ENCODE measurements at regions not wholly inside any gene's neighbourhood (a gene's known extent, or its start where the extent isn't known, plus 50 kb on each side); places are given as distances from the start of the nearest gene placed in this dataset.
"Not testable (repeated sequence)": the region's sequence is repeated elsewhere in the genome, so short reads cannot be mapped to it uniquely, and the experiment has no call there.

DNA sequence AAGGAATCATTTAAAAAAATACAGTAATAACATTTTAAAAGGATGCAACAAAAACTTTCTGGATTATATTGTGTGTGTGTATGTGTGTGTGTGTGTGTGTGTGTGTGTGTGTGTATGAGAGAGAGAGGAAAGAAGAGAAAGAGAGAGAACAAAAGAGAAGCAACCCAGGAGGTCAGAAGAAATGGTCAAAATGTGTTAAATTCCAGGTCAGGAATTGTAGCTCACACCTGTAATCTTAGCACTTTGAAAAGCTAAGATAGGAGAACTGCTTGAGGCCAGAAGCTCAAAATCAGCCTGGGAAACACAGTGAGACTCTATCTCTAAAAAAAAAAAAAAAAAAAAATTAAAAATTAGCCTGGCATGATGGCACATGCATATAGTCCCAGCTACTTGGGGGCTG lies 311.8 kb upstream of the CDH12 start:
- Mint-ChIP-seq H3K4me1 (no peaks in the 10 kb centered on the region), H3K36me3 (ENCODE audit: low read depth) (no peaks in the 10 kb centered on the region), H3K9me3 (peaks cover 2% of the 10 kb centered on the region), H3K4me3 (no peak overlapping the region), H3K27me3 (no peaks in the 10 kb centered on the region), H3K27ac (no peak overlapping the region)
- no peak for DNase-seq
- ChIA-PET CTCF (no interaction called here), POLR2A (no interaction called here)

DNA sequence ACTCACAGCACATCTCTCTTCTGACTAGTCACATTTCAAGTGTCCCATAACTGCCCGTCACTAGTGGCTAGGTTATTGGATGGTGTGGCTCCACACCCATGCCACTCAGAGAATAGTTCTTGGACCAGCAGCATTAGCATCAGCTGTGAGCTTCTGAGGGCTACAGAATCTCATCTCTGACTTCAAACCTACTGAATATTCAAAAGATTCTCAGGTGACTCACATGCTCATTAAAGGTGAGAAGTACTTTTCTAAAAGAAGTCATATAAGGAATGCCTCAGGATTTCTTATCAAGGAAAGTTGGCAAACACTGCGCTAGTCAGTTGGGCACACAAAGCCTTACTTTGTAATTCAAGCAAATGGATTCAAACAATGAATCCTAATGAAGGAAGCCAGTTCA lies 305.0 kb upstream of the CDH12 start:
- H3K27me3 Mint-ChIP-seq, result no peaks in the 10 kb centered on the region

DNA sequence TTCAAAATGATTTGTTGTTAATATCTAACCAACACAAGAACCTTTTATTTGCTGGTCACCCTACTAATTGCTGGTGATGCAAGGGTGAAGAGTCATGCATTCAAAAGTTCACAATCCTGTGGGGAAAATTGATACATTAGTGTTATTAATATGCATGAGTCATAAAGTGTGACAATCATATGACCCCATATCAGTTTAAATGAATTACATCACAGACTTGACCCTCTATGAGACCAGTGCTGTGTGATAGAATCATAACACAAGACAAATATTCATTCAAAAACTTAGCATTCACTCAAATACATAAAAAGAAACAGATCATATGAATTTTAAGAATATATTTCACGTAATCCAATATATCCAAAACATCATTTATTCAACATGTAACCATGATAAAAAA lies 304.6 kb upstream of the CDH12 start:
- Mint-ChIP-seq H3K4me3 (no peak overlapping the region), H3K36me3 (ENCODE audit: low read depth) (no peaks in the 10 kb centered on the region), H3K9me3 (no peaks in the 10 kb centered on the region), H3K27ac (no peak overlapping the region), H3K27me3 (no peaks in the 10 kb centered on the region), H3K4me1 (no peaks in the 10 kb centered on the region)
- ChIA-PET CTCF (no interaction called here), POLR2A (no interaction called here)
- no peak for DNase-seq

More for the DNA sequence above, 305.0 kb upstream of the CDH12 start:
- POLR2A ChIA-PET, result no interaction called here
- H3K36me3 Mint-ChIP-seq (ENCODE audit: low read depth), result no peaks in the 10 kb centered on the region
- H3K27ac Mint-ChIP-seq, result no peak overlapping the region
- no peak for DNase-seq
- H3K9me3 Mint-ChIP-seq, result no peaks in the 10 kb centered on the region
- no peak overlapping the region for H3K4me3 Mint-ChIP-seq
- H3K4me1 Mint-ChIP-seq, result no peaks in the 10 kb centered on the region
- CTCF ChIA-PET, result no interaction called here

DNA sequence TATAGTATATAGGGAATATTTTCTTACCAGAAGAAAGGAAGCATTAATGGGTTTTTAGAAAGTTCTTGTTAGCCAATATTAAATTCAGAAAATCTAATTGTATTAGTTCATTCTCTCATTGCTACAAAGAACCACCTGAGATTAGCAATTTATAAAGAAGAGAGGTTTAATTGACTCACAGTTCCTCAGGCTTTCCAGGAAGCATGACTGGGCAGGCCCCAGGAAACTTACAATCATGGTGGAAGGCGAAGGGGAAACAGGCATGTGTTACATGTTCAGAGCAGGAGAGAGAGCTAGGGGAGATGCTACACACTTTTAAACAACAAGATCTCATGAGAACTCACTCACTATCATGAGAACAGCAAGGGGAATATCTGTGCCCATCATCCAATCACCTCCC lies 304.0 kb upstream of the CDH12 start:
- Mint-ChIP-seq H3K36me3 (ENCODE audit: low read depth) (no peaks in the 10 kb centered on the region), H3K4me3 (no peak overlapping the region), H3K9me3 (no peaks in the 10 kb centered on the region), H3K27ac (no peak overlapping the region), H3K4me1 (no peaks in the 10 kb centered on the region), H3K27me3 (no peaks in the 10 kb centered on the region)
- no peak for DNase-seq
- POLR2A ChIA-PET, result no interaction called here
- CTCF ChIA-PET, result no interaction called here

DNA sequence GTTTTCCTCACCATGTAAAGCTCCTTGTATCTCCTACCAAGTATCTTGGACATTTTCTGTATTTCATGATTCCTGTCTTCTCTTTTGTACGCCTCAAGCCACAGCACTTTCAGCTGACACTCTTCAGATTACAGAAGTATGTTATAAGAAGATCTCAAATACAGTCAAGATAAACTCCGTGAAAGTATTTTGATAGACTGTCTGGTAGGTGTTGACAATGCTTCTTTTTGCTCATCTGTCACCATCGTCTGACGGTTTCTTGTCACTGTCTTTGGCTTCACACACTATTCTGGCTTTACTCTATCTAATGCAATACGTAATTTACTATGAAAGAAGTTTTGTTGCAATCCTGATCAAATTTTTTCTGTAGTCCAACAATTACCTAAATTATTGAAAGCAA lies 294.5 kb upstream of the CDH12 start:
- DNase-seq, result no peak
- no peaks in the 10 kb centered on the region for H3K27me3 Mint-ChIP-seq
- no peaks in the 10 kb centered on the region for H3K36me3 Mint-ChIP-seq (ENCODE audit: low read depth)
- H3K9me3 Mint-ChIP-seq, result peaks cover 5% of the 10 kb centered on the region
- ChIA-PET CTCF (no interaction called here), POLR2A (no interaction called here)
- H3K4me1 Mint-ChIP-seq, result no peaks in the 10 kb centered on the region
- H3K4me3 Mint-ChIP-seq, result no peak overlapping the region
- no peak overlapping the region for H3K27ac Mint-ChIP-seq

DNA sequence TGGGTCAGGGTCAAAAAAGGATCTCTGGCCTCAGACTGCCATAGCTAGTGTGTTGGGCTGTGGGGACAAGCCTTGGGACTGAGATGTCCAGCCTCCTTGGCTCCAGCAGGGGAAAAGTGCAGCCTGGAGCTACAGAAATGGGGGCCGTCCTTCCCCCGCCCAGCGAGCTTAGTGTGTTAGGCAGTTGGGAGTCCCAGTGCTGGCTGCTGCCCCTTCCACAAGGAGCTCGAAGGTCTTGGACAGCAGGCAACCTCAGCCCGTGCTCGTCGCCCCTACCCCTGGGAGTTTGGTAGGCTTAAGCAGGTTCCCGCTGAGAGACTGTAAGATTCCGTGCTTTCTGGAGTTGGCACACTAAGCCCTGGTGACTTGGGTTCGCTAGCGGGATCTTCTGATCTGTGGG lies 293.0 kb upstream of the CDH12 start:
- Mint-ChIP-seq H3K27me3 (no peaks in the 10 kb centered on the region), H3K4me3 (no peak overlapping the region), H3K27ac (no peak overlapping the region), H3K9me3 (peaks cover 5% of the 10 kb centered on the region), H3K4me1 (no peaks in the 10 kb centered on the region), H3K36me3 (ENCODE audit: low read depth) (no peaks in the 10 kb centered on the region)
- no peak for DNase-seq
- ChIA-PET POLR2A (no interaction called here), CTCF (no interaction called here)

DNA sequence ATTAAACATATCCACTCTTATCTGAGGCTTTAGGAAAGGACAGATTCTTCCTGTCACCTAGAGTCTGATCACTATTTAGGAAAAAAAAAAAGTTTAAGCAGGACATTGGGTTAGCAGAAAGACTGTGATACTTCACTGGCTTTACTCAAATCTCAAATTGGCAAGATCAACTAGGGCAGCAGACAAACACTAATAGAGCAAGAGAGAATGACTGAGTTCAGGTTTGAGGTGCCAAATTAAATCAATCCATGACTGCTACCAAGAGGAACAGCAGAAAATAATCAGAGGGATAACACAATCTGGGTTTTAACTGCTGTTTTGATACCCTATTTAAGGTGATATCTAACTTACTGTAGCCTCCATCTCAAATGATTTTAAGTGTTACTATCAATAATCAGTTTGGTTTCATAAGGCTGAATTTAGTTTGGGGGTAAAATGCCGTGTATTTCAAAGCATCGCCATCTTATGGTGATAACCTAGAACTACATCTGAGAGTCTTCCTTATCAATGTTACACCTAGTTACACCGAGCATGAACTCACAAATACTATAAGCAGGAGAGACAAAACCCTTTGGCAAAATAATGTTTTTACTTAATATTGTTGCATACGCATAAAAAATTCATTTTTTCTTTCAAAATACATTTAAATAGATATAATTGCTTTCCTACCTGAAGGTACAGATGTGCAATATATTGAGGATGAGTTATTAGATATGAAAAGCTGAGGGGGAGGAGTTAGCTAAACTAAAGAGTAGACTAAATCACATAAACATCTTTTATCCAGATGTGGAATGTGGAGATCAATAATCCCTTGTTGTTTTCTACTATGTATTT lies 286.4 kb upstream of the CDH12 start:
- POLR2A ChIA-PET, result no interaction called here
- H3K27me3 Mint-ChIP-seq, result no peaks in the 10 kb centered on the region
- no peak for DNase-seq
- H3K4me3 Mint-ChIP-seq, result no peak overlapping the region
- CTCF ChIA-PET, result no interaction called here
- H3K4me1 Mint-ChIP-seq, result no peaks in the 10 kb centered on the region
- peaks cover 3% of the 10 kb centered on the region for H3K9me3 Mint-ChIP-seq
- no peak overlapping the region for H3K27ac Mint-ChIP-seq
- no peaks in the 10 kb centered on the region for H3K36me3 Mint-ChIP-seq (ENCODE audit: low read depth)

DNA sequence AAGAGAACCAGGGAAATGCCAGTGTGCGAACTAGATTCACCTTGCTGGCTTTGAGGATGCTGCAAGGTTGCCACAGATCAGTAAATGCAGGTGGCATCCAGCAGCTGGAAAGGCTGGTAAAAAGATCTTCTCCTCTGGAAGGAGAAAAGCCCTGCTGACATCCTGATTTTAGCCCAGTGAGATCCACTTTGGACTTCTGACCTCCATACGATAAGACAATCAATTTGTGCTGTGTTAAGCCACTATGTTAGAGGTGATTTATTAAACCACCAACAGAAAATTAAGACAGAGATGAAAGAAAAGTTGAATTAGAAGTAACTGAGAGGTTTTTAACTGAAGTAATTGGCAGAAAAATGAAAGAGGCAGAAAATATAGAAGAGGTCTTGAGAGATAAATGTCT lies 283.8 kb upstream of the CDH12 start:
- Mint-ChIP-seq H3K9me3 (no peaks in the 10 kb centered on the region), H3K4me3 (no peak overlapping the region), H3K36me3 (ENCODE audit: low read depth) (no peaks in the 10 kb centered on the region), H3K27me3 (no peaks in the 10 kb centered on the region), H3K27ac (no peak overlapping the region), H3K4me1 (no peaks in the 10 kb centered on the region)
- POLR2A ChIA-PET, result no interaction called here
- CTCF ChIA-PET, result no interaction called here
- DNase-seq, result no peak

DNA sequence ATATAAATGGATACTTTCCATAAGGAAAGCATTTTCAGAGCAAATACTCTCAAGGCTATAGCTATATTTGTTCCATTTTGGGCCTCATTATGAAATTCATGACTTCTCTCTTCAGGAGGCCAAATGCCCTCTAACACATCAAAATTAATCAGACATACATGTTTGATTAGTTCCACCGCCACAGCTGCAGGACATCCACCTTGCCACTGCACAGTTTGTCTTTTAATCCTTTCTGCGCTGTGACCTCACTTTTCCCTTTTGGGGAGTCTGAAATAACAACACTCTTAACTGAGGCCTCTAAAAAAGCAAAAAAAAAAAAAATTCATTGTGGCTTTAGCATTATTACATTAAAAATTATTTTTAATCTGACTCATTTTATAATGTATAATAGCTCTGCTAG lies 279.1 kb upstream of the CDH12 start:
- H3K27ac Mint-ChIP-seq, result no peak overlapping the region
- DNase-seq, result no peak
- H3K4me3 Mint-ChIP-seq, result no peak overlapping the region
- H3K4me1 Mint-ChIP-seq, result no peaks in the 10 kb centered on the region
- no peaks in the 10 kb centered on the region for H3K36me3 Mint-ChIP-seq (ENCODE audit: low read depth)
- no peaks in the 10 kb centered on the region for H3K27me3 Mint-ChIP-seq
- ChIA-PET CTCF (no interaction called here), POLR2A (no interaction called here)
- H3K9me3 Mint-ChIP-seq, result no peaks in the 10 kb centered on the region

DNA sequence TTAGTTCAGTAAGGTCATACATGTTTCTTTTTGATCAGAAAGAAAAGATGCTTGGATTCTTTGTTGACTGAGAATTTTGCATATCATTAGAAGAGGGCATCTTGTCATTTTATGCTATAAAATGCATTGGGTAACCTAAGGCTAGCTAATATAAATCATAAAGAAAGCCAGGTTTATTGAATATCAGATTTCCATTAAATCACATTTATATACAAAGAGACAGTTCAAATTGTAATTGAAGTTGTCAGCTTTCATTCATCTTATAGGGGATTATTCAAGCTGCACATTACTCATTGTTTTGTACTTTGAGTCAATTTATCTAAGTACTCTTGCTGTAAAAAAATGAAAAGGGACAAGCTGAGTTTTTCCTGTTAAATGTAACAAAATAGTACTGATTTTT lies 259.1 kb upstream of the CDH12 start:
- ChIA-PET CTCF (no interaction called here), POLR2A (no interaction called here)
- Mint-ChIP-seq H3K4me1 (no peaks in the 10 kb centered on the region), H3K36me3 (ENCODE audit: low read depth) (no peaks in the 10 kb centered on the region), H3K4me3 (no peak overlapping the region), H3K9me3 (no peaks in the 10 kb centered on the region), H3K27ac (no peak overlapping the region), H3K27me3 (no peaks in the 10 kb centered on the region)
- no peak for DNase-seq

DNA sequence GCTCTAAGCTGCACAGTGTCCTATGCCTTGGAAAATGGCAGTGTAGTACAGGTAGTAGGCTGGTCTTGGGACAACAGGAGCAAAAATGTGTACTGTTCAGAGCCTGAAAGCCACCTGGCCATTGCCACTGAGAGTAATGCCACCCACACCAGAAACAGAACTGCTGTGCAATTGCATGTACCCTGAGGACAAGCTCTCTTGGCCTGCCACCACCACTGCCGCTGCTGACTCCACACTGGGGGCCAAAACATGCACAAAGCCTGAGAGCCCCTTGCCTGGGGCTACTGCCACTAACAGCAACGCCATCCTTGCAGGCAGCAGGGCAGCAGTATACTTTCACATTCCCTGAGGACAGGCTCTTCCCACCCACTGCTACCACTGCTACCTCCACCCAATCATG lies 251.9 kb upstream of the CDH12 start:
- Mint-ChIP-seq H3K27ac (no peak overlapping the region), H3K27me3 (no peaks in the 10 kb centered on the region), H3K4me1 (no peaks in the 10 kb centered on the region), H3K36me3 (ENCODE audit: low read depth) (no peaks in the 10 kb centered on the region), H3K9me3 (peaks cover 12% of the 10 kb centered on the region), H3K4me3 (no peak overlapping the region)
- ChIA-PET CTCF (no interaction called here), POLR2A (no interaction called here)
- DNase-seq, result no peak

DNA sequence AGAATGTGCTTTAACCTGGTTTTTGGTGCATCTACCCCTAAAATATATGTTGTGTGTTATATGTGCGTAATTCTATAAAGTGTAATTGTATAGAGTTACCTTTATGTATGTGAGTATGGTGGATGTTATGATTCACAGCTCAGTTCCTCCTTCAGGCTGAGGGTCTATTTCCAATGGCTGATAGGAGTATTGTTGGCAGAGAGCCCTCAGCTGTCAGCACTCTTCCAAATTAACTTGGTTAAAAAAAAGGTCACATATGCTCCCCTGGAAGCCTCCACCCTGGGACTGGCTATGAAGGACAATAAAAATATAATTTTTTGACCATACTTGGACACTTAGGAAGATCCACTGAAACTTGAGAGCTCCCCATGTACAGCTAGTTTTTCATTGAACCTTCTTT lies 250.4 kb upstream of the CDH12 start:
- DNase-seq, result no peak
- H3K9me3 Mint-ChIP-seq, result peaks cover 12% of the 10 kb centered on the region
- no peaks in the 10 kb centered on the region for H3K27me3 Mint-ChIP-seq
- H3K36me3 Mint-ChIP-seq (ENCODE audit: low read depth), result no peaks in the 10 kb centered on the region
- ChIA-PET CTCF (no interaction called here), POLR2A (no interaction called here)
- H3K4me3 Mint-ChIP-seq, result no peak overlapping the region
- H3K27ac Mint-ChIP-seq, result no peak overlapping the region
- no peaks in the 10 kb centered on the region for H3K4me1 Mint-ChIP-seq

DNA sequence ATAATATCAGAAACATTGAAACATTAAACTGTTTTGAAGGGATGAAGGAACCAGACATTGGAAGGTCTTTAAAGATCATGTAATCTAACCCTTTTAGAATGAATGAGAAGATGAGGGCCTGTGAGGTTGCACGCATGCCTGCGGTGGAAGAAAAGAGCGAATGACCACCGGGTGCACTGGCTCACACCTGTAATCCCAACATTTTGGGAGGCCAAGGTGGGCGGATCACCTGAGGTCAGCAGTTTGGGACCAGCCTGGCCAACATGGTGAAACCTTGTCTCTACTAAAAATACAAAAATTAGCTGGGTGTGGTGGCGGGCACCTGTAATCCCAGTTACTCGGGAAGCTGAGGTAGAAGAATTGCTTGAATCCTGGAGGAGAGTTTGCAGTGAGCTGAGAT lies 242.3 kb upstream of the CDH12 start:
- H3K4me3 Mint-ChIP-seq; H3K4me1 Mint-ChIP-seq; DNase-seq; POLR2A ChIA-PET; CTCF ChIA-PET; H3K27me3 Mint-ChIP-seq; H3K27ac Mint-ChIP-seq; H3K9me3 Mint-ChIP-seq; H3K36me3 Mint-ChIP-seq (ENCODE audit: low read depth): not testable (repeated sequence)

DNA sequence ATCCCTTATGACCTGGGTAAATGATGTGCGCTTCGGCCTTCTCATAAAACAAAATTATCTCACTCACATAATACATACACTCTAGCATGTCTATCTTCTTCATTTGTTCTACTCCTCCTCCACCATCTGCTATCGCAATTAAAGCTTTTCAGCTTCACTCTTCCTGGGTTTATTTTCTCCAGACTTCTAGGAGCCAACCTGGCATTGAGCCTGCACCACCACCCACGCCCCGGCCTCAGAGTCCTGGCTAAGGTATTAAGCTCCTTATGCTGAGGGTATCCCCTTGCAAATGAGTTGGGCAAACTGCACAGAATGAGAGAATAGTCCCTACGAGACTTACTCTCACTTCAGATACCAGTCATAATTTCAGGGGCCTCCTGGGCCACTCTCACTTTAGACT lies 236.1 kb upstream of the CDH12 start:
- Mint-ChIP-seq H3K4me3 (no peak overlapping the region), H3K4me1 (no peaks in the 10 kb centered on the region), H3K27ac (no peak overlapping the region), H3K36me3 (ENCODE audit: low read depth) (no peaks in the 10 kb centered on the region), H3K27me3 (no peaks in the 10 kb centered on the region), H3K9me3 (no peaks in the 10 kb centered on the region)
- ChIA-PET POLR2A (no interaction called here), CTCF (no interaction called here)
- DNase-seq, result no peak

All from activated CD4-positive, alpha-beta T cell treated with anti-CD3 and anti-CD28 coated beads, Interleukin-2, amount 10 ng/mL, durations not matched to agents 7 days and 5 days (primary cell).